Smooth muscle cell (in vitro differentiated cells): ENCODE measurements at regions not wholly inside any gene's neighbourhood (a gene's known extent, or its start where the extent isn't known, plus 50 kb on each side); places are given as distances from the start of the nearest gene placed in this dataset.

ENCODE experiments used
- DNase-seq: peaks from one replicate; lab custom pipeline; 2025; ENCODE audit not compliant: unreplicated experiment; lab: John Stamatoyannopoulos, UW
- H2AFZ ChIP-seq: fragments of 200-600 bp; sonication (generic); 2 replicates; pipeline ENCODE4 v1.6.0; 2016; ENCODE audit warnings: antibody characterized with exemption, low read depth, mild to moderate bottlenecking
- H3F3A ChIP-seq: fragments of 200-600 bp; sonication (generic); 2 replicates; pipeline ENCODE4 v1.6.0; 2017; ENCODE audit warnings: antibody characterized with exemption, low read depth
- H3K27ac ChIP-seq: fragments of 200-600 bp; sonication (generic); 2 replicates; pipeline ENCODE4 v1.5.1; 2016; ENCODE audit warnings: low read depth, mild to moderate bottlenecking
- H3K27me3 ChIP-seq: fragments of 200-600 bp; sonication (generic); 2 replicates; pipeline ENCODE4 v1.6.1; 2016; ENCODE audit warnings: low read depth, mild to moderate bottlenecking
- H3K36me3 ChIP-seq: fragments of 200-600 bp; sonication (generic); 2 replicates; pipeline ENCODE4 v1.5.1; 2016; ENCODE audit warnings: low read depth
- H3K4me1 ChIP-seq: fragments of 200-600 bp; sonication (generic); 2 replicates; pipeline ENCODE4 v1.5.1; 2016; ENCODE audit warnings: low read depth
- H3K4me2 ChIP-seq: fragments of 200-600 bp; sonication (generic); 2 replicates; pipeline ENCODE4 v1.6.0; 2016; ENCODE audit warnings: mild to moderate bottlenecking
- H3K4me3 ChIP-seq: fragments of 200-600 bp; sonication (generic); 2 replicates; pipeline ENCODE4 v1.5.1; 2016; ENCODE audit warnings: mild to moderate bottlenecking
- H3K79me2 ChIP-seq: fragments of 200-600 bp; sonication (generic); 2 replicates; pipeline ENCODE4 v1.6.0; 2016; ENCODE audit warnings: low read depth, mild to moderate bottlenecking
- H3K9ac ChIP-seq: fragments of 200-600 bp; sonication (generic); 2 replicates; pipeline ENCODE4 v1.6.0; 2016; ENCODE audit warnings: low read depth
- H3K9me3 ChIP-seq: fragments of 200-600 bp; sonication (generic); replicated peaks from 2 replicates; pipeline ENCODE4 v1.5.1; 2016; ENCODE audit warnings: low read depth
- H4K20me1 ChIP-seq: fragments of 200-600 bp; sonication (generic); 2 replicates; pipeline ENCODE4 v1.6.0; 2016; ENCODE audit warnings: low read depth
- WGBS: methylation state at CpG from one replicate; pipeline ENCODE4 v1.1.7; 2016; ENCODE audit warnings: low lambda C conversion rate; 5-methylcytosine and 5-hydroxymethylcytosine counted together
- TF ChIP-seq, protein P1 (sequence below): fragments of 200-600 bp; sonication (generic); IDR thresholded peaks from 2 replicates; pipeline ENCODE4 v1.5.1; 2017; ENCODE audit warnings: borderline replicate concordance, mild to moderate bottlenecking, antibody characterized with exemption; ENCODE audit not compliant: insufficient read depth, poor library complexity, severe bottlenecking

DNA sequence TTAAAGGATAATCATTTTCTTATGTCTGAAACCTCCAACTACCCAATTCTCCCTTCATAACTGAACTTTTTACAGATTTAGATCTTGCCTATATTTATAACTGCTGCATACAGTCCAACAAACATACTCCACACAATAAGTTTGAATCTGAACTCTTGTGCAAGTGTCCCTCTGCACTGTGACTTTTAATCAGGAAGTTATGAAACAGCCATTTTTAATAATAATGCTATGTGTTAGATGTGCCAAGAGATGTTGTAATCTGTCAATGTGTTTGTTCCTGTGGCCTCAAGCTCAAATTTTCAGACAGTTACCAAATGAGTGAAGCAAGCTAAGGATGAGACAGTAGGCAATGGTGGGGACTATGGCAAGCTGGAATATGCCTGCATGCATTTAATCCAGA is 57.6 kb upstream of the MTAP start:
- Histone ChIP-seq H2AFZ (no peak overlapping the region), H4K20me1 (no peaks in the 10 kb centered on the region), H3K79me2 (no peaks in the 10 kb centered on the region), H3K36me3 (no peaks in the 10 kb centered on the region), H3K27ac (no peak overlapping the region), H3K4me3 (no peak overlapping the region), H3K9ac (no peak overlapping the region), H3K4me2 (no peak overlapping the region), H3K4me1 (no peaks in the 10 kb centered on the region), H3K27me3 (peaks cover 37% of the 10 kb centered on the region), H3K9me3 (no peaks in the 10 kb centered on the region), H3F3A (no peaks in the 10 kb centered on the region)
- TF ChIP-seq, protein P1, sequence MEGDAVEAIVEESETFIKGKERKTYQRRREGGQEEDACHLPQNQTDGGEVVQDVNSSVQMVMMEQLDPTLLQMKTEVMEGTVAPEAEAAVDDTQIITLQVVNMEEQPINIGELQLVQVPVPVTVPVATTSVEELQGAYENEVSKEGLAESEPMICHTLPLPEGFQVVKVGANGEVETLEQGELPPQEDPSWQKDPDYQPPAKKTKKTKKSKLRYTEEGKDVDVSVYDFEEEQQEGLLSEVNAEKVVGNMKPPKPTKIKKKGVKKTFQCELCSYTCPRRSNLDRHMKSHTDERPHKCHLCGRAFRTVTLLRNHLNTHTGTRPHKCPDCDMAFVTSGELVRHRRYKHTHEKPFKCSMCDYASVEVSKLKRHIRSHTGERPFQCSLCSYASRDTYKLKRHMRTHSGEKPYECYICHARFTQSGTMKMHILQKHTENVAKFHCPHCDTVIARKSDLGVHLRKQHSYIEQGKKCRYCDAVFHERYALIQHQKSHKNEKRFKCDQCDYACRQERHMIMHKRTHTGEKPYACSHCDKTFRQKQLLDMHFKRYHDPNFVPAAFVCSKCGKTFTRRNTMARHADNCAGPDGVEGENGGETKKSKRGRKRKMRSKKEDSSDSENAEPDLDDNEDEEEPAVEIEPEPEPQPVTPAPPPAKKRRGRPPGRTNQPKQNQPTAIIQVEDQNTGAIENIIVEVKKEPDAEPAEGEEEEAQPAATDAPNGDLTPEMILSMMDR, result no peak
- no peak for DNase-seq

DNA sequence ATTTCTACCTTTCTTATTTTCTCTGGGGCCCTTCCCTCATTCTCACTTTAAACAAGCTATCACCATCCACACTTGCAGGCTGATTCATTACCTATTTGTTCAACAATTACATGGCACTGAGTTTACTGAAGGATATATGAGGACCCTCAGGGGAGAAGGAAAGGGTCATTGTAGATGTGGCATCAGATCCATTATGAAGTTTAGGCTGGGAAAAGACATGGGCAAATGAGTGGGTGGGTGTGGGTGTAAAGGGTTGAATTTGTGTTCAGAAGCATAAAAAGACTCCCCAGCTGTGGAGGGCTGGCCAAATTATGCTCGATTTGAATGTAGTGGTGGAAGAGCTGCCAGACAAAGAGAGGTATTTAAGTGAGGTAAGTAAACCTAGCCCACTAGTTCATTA is 55.9 kb upstream of the MTAP start:
- Histone ChIP-seq H2AFZ (no peak overlapping the region), H3K79me2 (no peaks in the 10 kb centered on the region), H3K36me3 (no peaks in the 10 kb centered on the region), H3K9ac (no peak overlapping the region), H3K4me1 (no peaks in the 10 kb centered on the region), H3K4me2 (no peak overlapping the region), H3K27ac (no peak overlapping the region), H4K20me1 (no peaks in the 10 kb centered on the region), H3K4me3 (no peak overlapping the region), H3K9me3 (no peaks in the 10 kb centered on the region), H3F3A (no peaks in the 10 kb centered on the region), H3K27me3 (peaks cover 25% of the 10 kb centered on the region)
- TF ChIP-seq, protein P1, result no peak
- 64% methylated on average over 1 of the region's 1 CpG for WGBS
- no peak for DNase-seq

DNA sequence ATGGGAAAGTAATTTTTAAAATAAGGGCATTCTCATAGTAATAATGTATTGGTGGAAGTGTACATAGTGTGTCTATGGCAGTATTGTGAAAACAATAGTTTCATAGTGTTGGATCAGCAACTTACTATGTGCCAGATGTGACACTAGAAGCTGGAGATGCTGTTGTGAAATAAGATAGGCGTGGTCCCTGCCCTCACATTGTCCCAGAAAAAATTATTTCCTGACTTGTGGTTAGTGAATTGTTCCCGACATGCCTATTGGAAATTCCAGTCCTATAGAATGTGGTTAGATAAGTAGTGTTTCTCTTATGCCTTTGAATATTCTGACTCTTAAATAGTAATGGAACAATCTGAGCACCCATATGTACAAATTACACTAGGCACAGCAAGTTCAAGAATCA is 55.3 kb upstream of the MTAP start:
- no peaks in the 10 kb centered on the region for H3K9me3 ChIP-seq
- H3K4me2 ChIP-seq, result no peak overlapping the region
- peaks cover 25% of the 10 kb centered on the region for H3K27me3 ChIP-seq
- no peaks in the 10 kb centered on the region for H3K36me3 ChIP-seq
- no peak overlapping the region for H3K9ac ChIP-seq
- no peaks in the 10 kb centered on the region for H4K20me1 ChIP-seq
- TF ChIP-seq, protein P1, result no peak
- no peaks in the 10 kb centered on the region for H3K4me1 ChIP-seq
- no peaks in the 10 kb centered on the region for H3K79me2 ChIP-seq
- H3F3A ChIP-seq, result no peaks in the 10 kb centered on the region
- H3K27ac ChIP-seq, result no peak overlapping the region
- no peak overlapping the region for H3K4me3 ChIP-seq
- DNase-seq, result no peak
- 56% methylated on average over 2 of the region's 2 CpGs for WGBS
- H2AFZ ChIP-seq, result no peak overlapping the region

DNA sequence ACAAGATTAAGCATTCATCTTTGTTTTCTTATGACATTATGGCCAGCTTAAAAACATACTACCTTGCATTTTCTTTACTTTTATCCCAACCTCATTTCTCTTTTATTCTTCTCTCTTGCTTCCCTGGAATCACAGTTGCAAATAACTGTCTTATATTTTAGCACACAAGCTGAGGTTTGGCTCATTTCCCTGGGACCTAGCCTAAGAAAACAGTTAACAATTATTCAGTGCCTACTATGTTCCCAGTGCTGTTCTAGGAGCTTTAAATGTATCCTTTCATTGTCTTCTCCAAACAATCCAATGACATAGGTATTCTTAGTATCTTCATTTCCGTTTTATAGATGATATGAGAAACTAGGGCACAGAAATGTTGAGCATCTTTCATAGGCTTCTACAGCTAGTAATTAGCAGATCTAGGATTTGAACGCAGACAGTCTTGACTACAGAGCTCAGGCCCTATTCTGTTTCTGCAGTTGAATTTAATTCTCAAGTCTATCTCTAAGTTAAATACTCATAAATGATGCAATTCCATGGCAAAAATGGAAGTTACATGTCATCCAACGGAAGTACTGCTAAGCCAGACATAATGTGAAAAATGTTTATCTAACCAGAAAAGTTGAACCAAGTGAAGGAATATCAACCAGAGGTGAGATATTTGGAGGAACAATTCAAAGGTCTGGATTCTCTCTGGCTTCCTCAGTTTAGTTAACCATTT is 52.3 kb upstream of the MTAP start:
- WGBS, result 52% methylated on average over 3 of the region's 3 CpGs

More for the DNA sequence above, 52.3 kb upstream of the MTAP start:
- Histone ChIP-seq H4K20me1 (no peaks in the 10 kb centered on the region), H3K79me2 (no peaks in the 10 kb centered on the region), H3K9ac (no peak overlapping the region), H3K4me3 (no peak overlapping the region), H3K4me1 (no peaks in the 10 kb centered on the region), H3K36me3 (no peaks in the 10 kb centered on the region), H3K9me3 (no peaks in the 10 kb centered on the region), H2AFZ (no peak overlapping the region), H3K4me2 (no peak overlapping the region), H3K27me3 (peaks cover 11% of the 10 kb centered on the region), H3F3A (no peaks in the 10 kb centered on the region), H3K27ac (no peak overlapping the region)
- DNase-seq, result no peak
- TF ChIP-seq, protein P1, result no peak
